NB4 (cell line): ENCODE measurements at regions not wholly inside any gene's neighbourhood (a gene's known extent, or its start where the extent isn't known, plus 50 kb on each side); places are given as distances from the start of the nearest gene placed in this dataset.

Source experiments
- DNase-seq: peaks from one replicate; pipeline ENCODE4 v3.0.0; 2010; ENCODE audit warnings: low read depth
- H3K4me3 ChIP-seq: one replicate; pipeline ENCODE4 v1.5.1; 2011; ENCODE audit warnings: mild to moderate bottlenecking, low read depth, low read length, moderate library complexity
- CTCF ChIP-seq: IDR thresholded peaks from one replicate; pipeline ENCODE4 v1.5.1; 2012; ENCODE audit warnings: low read depth, low read length
- MAX ChIP-seq: IDR thresholded peaks from 2 replicates; pipeline ENCODE4 v1.6.1; 2011; ENCODE audit warnings: low read depth, low read length
- MYC ChIP-seq: IDR thresholded peaks from 2 replicates; pipeline ENCODE4 v1.6.1; 2011; ENCODE audit warnings: low read depth, low read length
- POLR2A ChIP-seq: IDR thresholded peaks from 2 replicates; pipeline ENCODE4 v1.6.1; 2011; ENCODE audit warnings: mild to moderate bottlenecking; ENCODE audit not compliant: insufficient read length; ENCODE audit errors: extremely low read depth

GRCh38 chr14:94888121-94888520, 118.2 kb upstream of the GSC start:
- no peak overlapping the region for H3K4me3 ChIP-seq
- no peak for DNase-seq

GRCh38 chr14:94887591-94887990, 117.7 kb upstream of the GSC start:
- H3K4me3 ChIP-seq: no peak overlapping the region
- no peak for DNase-seq

More at GRCh38 chr14:94888121-94888520, 118.2 kb upstream of the GSC start:
- no peak for TF ChIP-seq MAX
- TF ChIP-seq MYC: no peak
- TF ChIP-seq POLR2A: no peak
- TF ChIP-seq CTCF: no peak

GRCh38 chr14:94886931-94887330, 117.0 kb upstream of the GSC start:
- DNase-seq: no peak
- H3K4me3 ChIP-seq: no peak overlapping the region
- TF ChIP-seq MAX (no peak), CTCF (no peak), MYC (no peak), POLR2A (no peak)

More at GRCh38 chr14:94887591-94887990, 117.7 kb upstream of the GSC start:
- no peak for TF ChIP-seq MAX
- no peak for TF ChIP-seq CTCF
- no peak for TF ChIP-seq POLR2A

GRCh38 chr14:94885481-94886155, 115.7 kb upstream of the GSC start:
- no peak overlapping the region for H3K4me3 ChIP-seq
- TF ChIP-seq CTCF: no peak
- TF ChIP-seq MYC: no peak
- no peak for TF ChIP-seq MAX
- no peak for TF ChIP-seq POLR2A
- no peak for DNase-seq

GRCh38 chr14:94884616-94885230, 114.8 kb upstream of the GSC start:
- TF ChIP-seq MAX: no peak
- TF ChIP-seq POLR2A: no peak
- no peak for TF ChIP-seq CTCF
- TF ChIP-seq MYC: no peak
- no peak overlapping the region for H3K4me3 ChIP-seq
- DNase-seq: no peak
